NB4 (cell line): ENCODE measurements at regions not wholly inside any gene's neighbourhood (a gene's known extent, or its start where the extent isn't known, plus 50 kb on each side); places are given as distances from the start of the nearest gene placed in this dataset.

Experiments
- DNase-seq: peaks from one replicate; pipeline ENCODE4 v3.0.0; 2010; ENCODE audit warnings: low read depth
- H3K4me3 ChIP-seq: one replicate; pipeline ENCODE4 v1.5.1; 2011; ENCODE audit warnings: mild to moderate bottlenecking, low read depth, low read length, moderate library complexity
- MYC ChIP-seq: IDR thresholded peaks from 2 replicates; pipeline ENCODE4 v1.6.1; 2011; ENCODE audit warnings: low read depth, low read length
- POLR2A ChIP-seq: IDR thresholded peaks from 2 replicates; pipeline ENCODE4 v1.6.1; 2011; ENCODE audit warnings: mild to moderate bottlenecking; ENCODE audit not compliant: insufficient read length; ENCODE audit errors: extremely low read depth
- TF ChIP-seq, protein P1 (sequence below): IDR thresholded peaks from one replicate; pipeline ENCODE4 v1.5.1; 2012; ENCODE audit warnings: low read depth, low read length
- TF ChIP-seq, protein P2 (sequence below): IDR thresholded peaks from 2 replicates; pipeline ENCODE4 v1.6.1; 2011; ENCODE audit warnings: low read depth, low read length

DNA sequence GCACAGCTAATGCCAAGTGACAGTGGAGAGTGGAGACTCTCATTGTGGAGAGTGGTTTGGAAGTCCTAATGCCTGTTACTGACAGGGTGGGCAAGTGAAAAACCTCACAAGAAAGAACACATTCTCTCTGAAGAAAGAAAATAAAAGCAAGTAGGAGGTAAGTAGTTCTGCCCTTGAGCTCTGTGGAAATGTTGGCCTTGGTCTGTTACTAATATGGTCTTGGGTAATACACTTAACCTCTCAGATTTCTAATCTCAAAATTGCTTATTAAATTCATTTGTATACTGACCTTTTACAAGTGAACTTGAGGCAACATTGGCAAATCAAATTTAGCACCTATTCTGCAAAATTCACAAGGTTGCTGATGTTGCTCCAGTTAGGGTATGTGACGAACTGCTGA is 291.6 kb upstream of the CBLB start:
- DNase-seq: no peak
- TF ChIP-seq POLR2A: no peak
- no peak for TF ChIP-seq MYC
- TF ChIP-seq, protein P1, sequence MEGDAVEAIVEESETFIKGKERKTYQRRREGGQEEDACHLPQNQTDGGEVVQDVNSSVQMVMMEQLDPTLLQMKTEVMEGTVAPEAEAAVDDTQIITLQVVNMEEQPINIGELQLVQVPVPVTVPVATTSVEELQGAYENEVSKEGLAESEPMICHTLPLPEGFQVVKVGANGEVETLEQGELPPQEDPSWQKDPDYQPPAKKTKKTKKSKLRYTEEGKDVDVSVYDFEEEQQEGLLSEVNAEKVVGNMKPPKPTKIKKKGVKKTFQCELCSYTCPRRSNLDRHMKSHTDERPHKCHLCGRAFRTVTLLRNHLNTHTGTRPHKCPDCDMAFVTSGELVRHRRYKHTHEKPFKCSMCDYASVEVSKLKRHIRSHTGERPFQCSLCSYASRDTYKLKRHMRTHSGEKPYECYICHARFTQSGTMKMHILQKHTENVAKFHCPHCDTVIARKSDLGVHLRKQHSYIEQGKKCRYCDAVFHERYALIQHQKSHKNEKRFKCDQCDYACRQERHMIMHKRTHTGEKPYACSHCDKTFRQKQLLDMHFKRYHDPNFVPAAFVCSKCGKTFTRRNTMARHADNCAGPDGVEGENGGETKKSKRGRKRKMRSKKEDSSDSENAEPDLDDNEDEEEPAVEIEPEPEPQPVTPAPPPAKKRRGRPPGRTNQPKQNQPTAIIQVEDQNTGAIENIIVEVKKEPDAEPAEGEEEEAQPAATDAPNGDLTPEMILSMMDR: no peak
- TF ChIP-seq, protein P2, sequence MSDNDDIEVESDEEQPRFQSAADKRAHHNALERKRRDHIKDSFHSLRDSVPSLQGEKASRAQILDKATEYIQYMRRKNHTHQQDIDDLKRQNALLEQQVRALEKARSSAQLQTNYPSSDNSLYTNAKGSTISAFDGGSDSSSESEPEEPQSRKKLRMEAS: no peak
- H3K4me3 ChIP-seq: no peak overlapping the region

GRCh38 chr3:106161246-106161645 is 292.4 kb upstream of the CBLB start:
- no peak for DNase-seq
- TF ChIP-seq MYC: no peak
- TF ChIP-seq, protein P2: no peak
- TF ChIP-seq, protein P1: no peak
- no peak for TF ChIP-seq POLR2A
- H3K4me3 ChIP-seq: no peak overlapping the region

GRCh38 chr3:106167728-106168127 is 298.9 kb upstream of the CBLB start:
- no peak for TF ChIP-seq POLR2A
- TF ChIP-seq MYC: no peak
- TF ChIP-seq, protein P2: no peak
- TF ChIP-seq, protein P1: no peak
- H3K4me3 ChIP-seq: no peak overlapping the region
- DNase-seq: no peak

GRCh38 chr3:106168962-106169750 is 300.3 kb upstream of the CBLB start:
- no peak for DNase-seq
- no peak overlapping the region for H3K4me3 ChIP-seq
- TF ChIP-seq, protein P2: no peak
- no peak for TF ChIP-seq POLR2A
- TF ChIP-seq, protein P1: no peak
- no peak for TF ChIP-seq MYC

- H3K4me3 ChIP-seq: no peak overlapping the region
- TF ChIP-seq, protein P2: no peak
- TF ChIP-seq POLR2A: no peak
- TF ChIP-seq, protein P1: no peak
- no peak for DNase-seq
Measured at GRCh38 chr3:106170636-106171035, 301.8 kb upstream of the CBLB start.
